GM12865 (cell line): ENCODE measurements at regions not wholly inside any gene's neighbourhood (a gene's known extent, or its start where the extent isn't known, plus 50 kb on each side); places are given as distances from the start of the nearest gene placed in this dataset.

Source experiments
- DNase-seq: peaks from one replicate; pipeline ENCODE4 v3.0.0; 2010; ENCODE audit warnings: low read depth
- H3K4me3 ChIP-seq: 2 replicates; pipeline ENCODE4 v1.5.1; 2011; ENCODE audit warnings: mild to moderate bottlenecking, low read depth, low read length, control low read depth
- CTCF ChIP-seq: IDR thresholded peaks from 2 replicates; pipeline ENCODE4 v1.5.1; 2011; ENCODE audit warnings: low read length, control low read depth, low read depth, inconsistent platforms; ENCODE audit not compliant: insufficient read depth; ENCODE audit errors: missing control alignments

- no peak for DNase-seq
- no peak overlapping the region for H3K4me3 ChIP-seq
- TF ChIP-seq CTCF: no peak
These were observed 56.0 kb upstream of the ADRA1D start for GRCh38 chr20:4305091-4305490.

GRCh38 chr20:4304601-4305000, 55.5 kb upstream of the ADRA1D start:
- no peak overlapping the region for H3K4me3 ChIP-seq
- DNase-seq: no peak
- TF ChIP-seq CTCF: no peak

- no peak for DNase-seq
- TF ChIP-seq CTCF: no peak
- no peak overlapping the region for H3K4me3 ChIP-seq
These were observed 54.0 kb upstream of the ADRA1D start for GRCh38 chr20:4303136-4303535.

GRCh38 chr20:4300921-4301320, 51.8 kb upstream of the ADRA1D start:
- TF ChIP-seq CTCF: no peak
- no peak for DNase-seq
- H3K4me3 ChIP-seq: no peak overlapping the region

- H3K4me3 ChIP-seq: no peak overlapping the region
- DNase-seq: no peak
- TF ChIP-seq CTCF: no peak
These were observed 51.3 kb upstream of the ADRA1D start for GRCh38 chr20:4300401-4300800.

- DNase-seq: no peak
- TF ChIP-seq CTCF: no peak
- no peak overlapping the region for H3K4me3 ChIP-seq
These were observed 50.7 kb upstream of the ADRA1D start for GRCh38 chr20:4299773-4300172.

- DNase-seq: no peak
These were observed 50.1 kb upstream of the ADRA1D start for GRCh38 chr20:4299216-4299615.

More at GRCh38 chr20:4299216-4299615, 50.1 kb upstream of the ADRA1D start:
- TF ChIP-seq CTCF: no peak
- no peak overlapping the region for H3K4me3 ChIP-seq
